ENCODE measurements at regions not wholly inside any gene's neighbourhood (a gene's known extent, or its start where the extent isn't known, plus 50 kb on each side); places are given as distances from the start of the nearest gene placed in this dataset.

DNA sequence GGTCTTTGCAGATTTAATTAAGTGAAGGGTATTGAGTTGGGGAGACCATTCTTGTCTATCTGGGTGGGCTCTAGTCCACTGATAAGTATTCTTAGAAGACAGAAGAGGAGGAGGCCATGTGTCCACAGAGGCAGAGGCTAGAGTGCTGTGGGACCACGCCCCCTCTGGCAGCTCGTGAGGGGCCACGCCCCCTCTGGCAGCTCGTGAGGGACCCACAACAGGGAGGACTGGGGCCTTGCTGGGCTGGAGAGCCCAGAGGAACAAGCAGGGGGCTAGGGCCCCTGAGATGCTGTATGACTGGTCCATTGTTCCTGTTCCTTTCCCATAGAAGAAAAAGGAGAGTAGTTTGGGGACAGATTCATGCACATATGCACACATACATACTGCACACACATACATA, 106.8 kb downstream of the METRNL start:
- no peaks in the 10 kb centered on the region for H3K36me3 ChIP-seq (replicated peaks in 1 of 2; ENCODE audit: control insufficient read depth in 2 of 2, insufficient read depth in 2 of 2, low read length in 2 of 2)
- no peak overlapping the region for H4K91ac ChIP-seq (ENCODE audit: low read depth, low read length, poor library complexity)
- no peak overlapping the region for H3K4ac ChIP-seq (ENCODE audit: low read length)
- H2BK5ac ChIP-seq (ENCODE audit: low read length), result no peak overlapping the region
- H2BK120ac ChIP-seq (ENCODE audit: low read depth, low read length), result no peak overlapping the region
- H3K4me2 ChIP-seq (ENCODE audit: insufficient read depth, low read length, poor library complexity, severe bottlenecking), result no peak overlapping the region
- H3K9ac ChIP-seq (ENCODE audit: low read depth, low read length, poor library complexity), result no peak overlapping the region
- no peak overlapping the region for H2AK5ac ChIP-seq (ENCODE audit: low read depth, low read length)
- H3K27me3 ChIP-seq (ENCODE audit: control insufficient read depth in 3 of 3, insufficient read depth in 3 of 3, low read depth in 1 of 3, low read length in 3 of 3), result no peaks in the 10 kb centered on the region
- no peak overlapping the region for H2BK15ac ChIP-seq (ENCODE audit: low read length)
- H2BK12ac ChIP-seq (ENCODE audit: low read length), result no peak overlapping the region
- H3K79me1 ChIP-seq (ENCODE audit: low read depth, low read length), result no peaks in the 10 kb centered on the region
- no CpG with 5 or more reads among the region's 4 CpGs for WGBS, 2 donors (ENCODE audit: extremely low coverage in 2 of 2, insufficient read length in 2 of 2, insufficient replicate concordance in 1 of 2)
- H4K8ac ChIP-seq (ENCODE audit: low read depth, low read length), result no peak overlapping the region
- H3K27ac ChIP-seq (replicated peaks; ENCODE audit: low read length), result no peak overlapping the region
- H3K4me1 ChIP-seq (ENCODE audit: control insufficient read depth in 2 of 2, insufficient read depth in 1 of 2, low read depth in 1 of 2, low read length in 2 of 2), result no peaks in the 10 kb centered on the region
- H3K4me3 ChIP-seq (ENCODE audit: low read length in 2 of 2), result no peak overlapping the region
- peaks cover 4 to 18% of the 10 kb centered on the region in 2 donors for H3K9me3 ChIP-seq (replicated peaks in 1 of 2; ENCODE audit: control insufficient read depth in 2 of 2, insufficient read depth in 1 of 2, low read depth in 1 of 2, low read length in 2 of 2)
- no peak overlapping the region for H3K18ac ChIP-seq (ENCODE audit: low read length)
- H3K23ac ChIP-seq (ENCODE audit: low read depth, low read length, poor library complexity), result peak overlapping the region; percentile 61
- no peak overlapping the region for H2AFZ ChIP-seq (ENCODE audit: low read length)
- no peak for DNase-seq (ENCODE audit: low spot score)
- H3K14ac ChIP-seq (ENCODE audit: low read length), result no peak overlapping the region

- H2BK5ac ChIP-seq (ENCODE audit: low read length), result no peak overlapping the region
- no peak overlapping the region for H3K23ac ChIP-seq (ENCODE audit: low read depth, low read length, poor library complexity)
- no peak overlapping the region for H3K14ac ChIP-seq (ENCODE audit: low read length)
- no peak overlapping the region for H3K27ac ChIP-seq (replicated peaks; ENCODE audit: low read length)
- H3K79me1 ChIP-seq (ENCODE audit: low read depth, low read length), result no peaks in the 10 kb centered on the region
- no peak for DNase-seq (ENCODE audit: low spot score)
- no CpG with 5 or more reads among the region's 3 CpGs for WGBS, 2 donors (ENCODE audit: extremely low coverage in 2 of 2, insufficient read length in 2 of 2, insufficient replicate concordance in 1 of 2)
- H3K27me3 ChIP-seq (ENCODE audit: control insufficient read depth in 3 of 3, insufficient read depth in 3 of 3, low read depth in 1 of 3, low read length in 3 of 3), result no peaks in the 10 kb centered on the region
- H2BK12ac ChIP-seq (ENCODE audit: low read length), result no peak overlapping the region
- H2BK120ac ChIP-seq (ENCODE audit: low read depth, low read length), result no peak overlapping the region
- H3K4me1 ChIP-seq (ENCODE audit: control insufficient read depth in 2 of 2, insufficient read depth in 1 of 2, low read depth in 1 of 2, low read length in 2 of 2), result no peaks in the 10 kb centered on the region
- no peak overlapping the region for H3K4ac ChIP-seq (ENCODE audit: low read length)
- H3K9me3 ChIP-seq (replicated peaks in 1 of 2; ENCODE audit: control insufficient read depth in 2 of 2, insufficient read depth in 1 of 2, low read depth in 1 of 2, low read length in 2 of 2), result peaks cover 4 to 18% of the 10 kb centered on the region in 2 donors
- H3K9ac ChIP-seq (ENCODE audit: low read depth, low read length, poor library complexity), result no peak overlapping the region
- no peak overlapping the region for H2AK5ac ChIP-seq (ENCODE audit: low read depth, low read length)
- H3K4me3 ChIP-seq (ENCODE audit: low read length in 2 of 2), result no peak overlapping the region
- no peaks in the 10 kb centered on the region for H3K36me3 ChIP-seq (replicated peaks in 1 of 2; ENCODE audit: control insufficient read depth in 2 of 2, insufficient read depth in 2 of 2, low read length in 2 of 2)
- no peak overlapping the region for H3K4me2 ChIP-seq (ENCODE audit: insufficient read depth, low read length, poor library complexity, severe bottlenecking)
- H2BK15ac ChIP-seq (ENCODE audit: low read length), result no peak overlapping the region
- H4K91ac ChIP-seq (ENCODE audit: low read depth, low read length, poor library complexity), result no peak overlapping the region
- H3K18ac ChIP-seq (ENCODE audit: low read length), result no peak overlapping the region
- H2AFZ ChIP-seq (ENCODE audit: low read length), result no peak overlapping the region
- no peak overlapping the region for H4K8ac ChIP-seq (ENCODE audit: low read depth, low read length)
These were observed 107.5 kb downstream of the METRNL start for GRCh38 chr17:83186751-83187421.

GRCh38 chr17:83187782-83188311, 108.4 kb downstream of the METRNL start:
- no peak for DNase-seq (ENCODE audit: low spot score)
- no peak overlapping the region for H4K91ac ChIP-seq (ENCODE audit: low read depth, low read length, poor library complexity)

GRCh38 chr17:83189044-83190003, 109.9 kb downstream of the METRNL start:
- H2BK15ac ChIP-seq (ENCODE audit: low read length), result no peak overlapping the region
- H3K4me3 ChIP-seq (ENCODE audit: low read length in 2 of 2), result no peak overlapping the region
- H2AK5ac ChIP-seq (ENCODE audit: low read depth, low read length), result no peak overlapping the region
- H3K4ac ChIP-seq (ENCODE audit: low read length), result no peak overlapping the region
- H4K8ac ChIP-seq (ENCODE audit: low read depth, low read length), result no peak overlapping the region
- H2AFZ ChIP-seq (ENCODE audit: low read length), result no peak overlapping the region
- H4K91ac ChIP-seq (ENCODE audit: low read depth, low read length, poor library complexity), result no peak overlapping the region
- H3K4me1 ChIP-seq (ENCODE audit: control insufficient read depth in 2 of 2, insufficient read depth in 1 of 2, low read depth in 1 of 2, low read length in 2 of 2), result no peaks in the 10 kb centered on the region
- H3K9me3 ChIP-seq (replicated peaks in 1 of 2; ENCODE audit: control insufficient read depth in 2 of 2, insufficient read depth in 1 of 2, low read depth in 1 of 2, low read length in 2 of 2), result peaks cover 10 to 25% of the 10 kb centered on the region in 2 donors
- H3K79me1 ChIP-seq (ENCODE audit: low read depth, low read length), result peaks cover 2% of the 10 kb centered on the region
- DNase-seq (ENCODE audit: low spot score), result no peak
- no peak overlapping the region for H2BK5ac ChIP-seq (ENCODE audit: low read length)
- H3K18ac ChIP-seq (ENCODE audit: low read length), result peak overlapping the region; percentile 15
- H3K4me2 ChIP-seq (ENCODE audit: insufficient read depth, low read length, poor library complexity, severe bottlenecking), result no peak overlapping the region
- H3K27ac ChIP-seq (replicated peaks; ENCODE audit: low read length), result no peak overlapping the region
- no peak overlapping the region for H3K14ac ChIP-seq (ENCODE audit: low read length)
- H3K36me3 ChIP-seq (replicated peaks in 1 of 2; ENCODE audit: control insufficient read depth in 2 of 2, insufficient read depth in 2 of 2, low read length in 2 of 2), result no peaks in the 10 kb centered on the region
- no peak overlapping the region for H3K9ac ChIP-seq (ENCODE audit: low read depth, low read length, poor library complexity)
- WGBS, 2 donors (ENCODE audit: extremely low coverage in 2 of 2, insufficient read length in 2 of 2, insufficient replicate concordance in 1 of 2), result no CpG with 5 or more reads among the region's 26 CpGs
- no peaks in the 10 kb centered on the region for H3K27me3 ChIP-seq (ENCODE audit: control insufficient read depth in 3 of 3, insufficient read depth in 3 of 3, low read depth in 1 of 3, low read length in 3 of 3)
- no peak overlapping the region for H3K23ac ChIP-seq (ENCODE audit: low read depth, low read length, poor library complexity)
- no peak overlapping the region for H2BK120ac ChIP-seq (ENCODE audit: low read depth, low read length)
- no peak overlapping the region for H2BK12ac ChIP-seq (ENCODE audit: low read length)

More at GRCh38 chr17:83187782-83188311, 108.4 kb downstream of the METRNL start:
- H3K79me1 ChIP-seq (ENCODE audit: low read depth, low read length), result no peaks in the 10 kb centered on the region
- no peak overlapping the region for H2BK15ac ChIP-seq (ENCODE audit: low read length)
- H2AK5ac ChIP-seq (ENCODE audit: low read depth, low read length), result no peak overlapping the region
- no peak overlapping the region for H3K23ac ChIP-seq (ENCODE audit: low read depth, low read length, poor library complexity)
- no peak overlapping the region for H3K4me3 ChIP-seq (ENCODE audit: low read length in 2 of 2)
- H3K9ac ChIP-seq (ENCODE audit: low read depth, low read length, poor library complexity), result no peak overlapping the region
- no peak overlapping the region for H2BK5ac ChIP-seq (ENCODE audit: low read length)
- H3K4me2 ChIP-seq (ENCODE audit: insufficient read depth, low read length, poor library complexity, severe bottlenecking), result no peak overlapping the region
- no peak overlapping the region for H2BK12ac ChIP-seq (ENCODE audit: low read length)
- H3K4me1 ChIP-seq (ENCODE audit: control insufficient read depth in 2 of 2, insufficient read depth in 1 of 2, low read depth in 1 of 2, low read length in 2 of 2), result no peaks in the 10 kb centered on the region
- no peaks in the 10 kb centered on the region for H3K27me3 ChIP-seq (ENCODE audit: control insufficient read depth in 3 of 3, insufficient read depth in 3 of 3, low read depth in 1 of 3, low read length in 3 of 3)
- H2BK120ac ChIP-seq (ENCODE audit: low read depth, low read length), result no peak overlapping the region
- H3K27ac ChIP-seq (replicated peaks; ENCODE audit: low read length), result no peak overlapping the region
- no peak overlapping the region for H3K18ac ChIP-seq (ENCODE audit: low read length)
- no peak overlapping the region for H2AFZ ChIP-seq (ENCODE audit: low read length)
- no peak overlapping the region for H4K8ac ChIP-seq (ENCODE audit: low read depth, low read length)
- H3K4ac ChIP-seq (ENCODE audit: low read length), result no peak overlapping the region
- H3K36me3 ChIP-seq (replicated peaks in 1 of 2; ENCODE audit: control insufficient read depth in 2 of 2, insufficient read depth in 2 of 2, low read length in 2 of 2), result no peaks in the 10 kb centered on the region
- peaks cover 4 to 21% of the 10 kb centered on the region in 2 donors for H3K9me3 ChIP-seq (replicated peaks in 1 of 2; ENCODE audit: control insufficient read depth in 2 of 2, insufficient read depth in 1 of 2, low read depth in 1 of 2, low read length in 2 of 2)
- no peak overlapping the region for H3K14ac ChIP-seq (ENCODE audit: low read length)

Measured in neuronal stem cell (in vitro differentiated cells).